HCT116 (cell line): ENCODE measurements at regions not wholly inside any gene's neighbourhood (a gene's known extent, or its start where the extent isn't known, plus 50 kb on each side); places are given as distances from the start of the nearest gene placed in this dataset.

Source experiments
- MAX ChIP-seq: IDR thresholded peaks from 2 replicates; pipeline ENCODE4 v1.6.1; 2012
- POLR2A ChIP-seq: IDR thresholded peaks from 2 replicates; pipeline ENCODE4 v1.7.0; 2011; ENCODE audit warnings: borderline replicate concordance; ENCODE audit not compliant: insufficient read depth, insufficient read length; ENCODE audit errors: extremely low read depth

- no peak for TF ChIP-seq POLR2A
- TF ChIP-seq MAX = no peak
Measured at GRCh38 chr12:127987199-127987901, 279.6 kb upstream of the TMEM132C start.
